PC-3 (cell line): ENCODE measurements at regions not wholly inside any gene's neighbourhood (a gene's known extent, or its start where the extent isn't known, plus 50 kb on each side); places are given as distances from the start of the nearest gene placed in this dataset.

ENCODE experiments used
- CTCF ChIP-seq: fragments of 300-600 bp; sonication (generic); conservative IDR thresholded peaks from 2 replicates; pipeline ENCODE4 v1.5.1; 2017; ENCODE audit warnings: antibody characterized with exemption, low read depth, mild to moderate bottlenecking, low read length
- EZH2 ChIP-seq: fragments of 300-600 bp; sonication (generic); IDR thresholded peaks from one replicate; pipeline ENCODE4 v1.6.1; 2017; ENCODE audit warnings: antibody characterized with exemption, mild to moderate bottlenecking, low read length; ENCODE audit not compliant: unreplicated experiment
- EZH2phosphoT487 ChIP-seq: fragments of 300-600 bp; sonication (generic); IDR thresholded peaks from 2 replicates; pipeline ENCODE4 v1.6.1; 2018; ENCODE audit warnings: mild to moderate bottlenecking, antibody characterized with exemption, low read length, borderline replicate concordance

- TF ChIP-seq CTCF (no peak), EZH2 (no peak), EZH2phosphoT487 (no peak)
These were observed 68.9 kb downstream of the RDH14 start for GRCh38 chr2:18491577-18491976.
